Cerebellar cortex (tissue), 1 donor: ENCODE measurements at regions not wholly inside any gene's neighbourhood (a gene's known extent, or its start where the extent isn't known, plus 50 kb on each side); places are given as distances from the start of the nearest gene placed in this dataset.
A peak's percentile ranks its signal among the peaks of the same experiment; 100 is the strongest.
"Not testable (repeated sequence)": the region's sequence is repeated elsewhere in the genome, so short reads cannot be mapped to it uniquely, and the experiment has no call there.

Experiments
- DNase-seq: peaks from one replicate; pipeline ENCODE4 v3.0.0-alpha.2; 2015; ENCODE audit warnings: low spot score

DNA sequence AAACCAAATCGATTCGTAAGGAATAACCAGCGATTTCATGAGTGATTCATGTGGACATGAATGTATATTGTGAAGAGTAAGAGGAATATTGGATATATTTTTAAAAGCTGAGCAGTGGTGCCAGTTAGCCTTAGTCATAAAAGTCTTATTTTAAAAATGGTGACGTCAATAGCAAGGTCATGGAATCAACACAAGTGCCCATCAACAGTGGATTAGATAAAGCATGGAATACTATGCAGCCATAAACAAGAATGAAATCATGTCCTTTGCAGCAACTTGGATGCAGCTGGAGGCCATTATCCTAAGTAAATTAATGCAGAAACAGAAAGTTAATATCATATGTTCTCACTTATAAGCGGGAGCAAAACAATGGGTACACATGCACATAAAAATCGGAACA is 89.0 kb upstream of the STOX2 start:
- DNase-seq = no peak

DNA sequence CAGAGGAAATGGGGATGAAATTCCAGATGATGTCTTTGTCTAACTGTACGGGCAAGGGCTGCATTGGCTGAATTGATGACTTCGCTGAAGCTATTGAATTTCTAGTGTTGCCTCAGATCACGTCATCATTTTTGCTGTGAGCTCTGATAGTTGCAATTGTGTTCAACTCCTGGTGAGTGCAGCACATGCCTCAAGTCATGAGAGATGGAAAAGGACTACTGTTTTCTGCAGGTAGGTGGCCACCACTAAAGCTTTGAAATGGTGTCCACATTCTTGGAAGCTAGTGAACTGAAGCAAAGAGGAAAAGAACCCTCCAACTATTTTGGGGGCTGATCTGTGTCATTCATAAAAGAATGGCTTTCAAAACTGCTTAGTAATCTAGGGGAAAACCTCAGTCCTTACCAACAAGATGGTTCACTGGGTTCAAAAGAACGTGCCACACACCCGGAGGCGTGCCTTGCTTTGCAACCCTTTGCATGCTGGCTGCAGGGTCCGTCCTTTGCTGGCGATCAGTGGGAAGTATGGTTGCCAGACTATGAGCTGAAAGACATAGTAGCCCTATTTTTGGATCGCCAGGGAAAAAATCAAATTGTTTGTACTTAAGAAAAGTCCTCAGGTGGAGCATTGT is 88.1 kb upstream of the STOX2 start:
- no peak for DNase-seq

DNA sequence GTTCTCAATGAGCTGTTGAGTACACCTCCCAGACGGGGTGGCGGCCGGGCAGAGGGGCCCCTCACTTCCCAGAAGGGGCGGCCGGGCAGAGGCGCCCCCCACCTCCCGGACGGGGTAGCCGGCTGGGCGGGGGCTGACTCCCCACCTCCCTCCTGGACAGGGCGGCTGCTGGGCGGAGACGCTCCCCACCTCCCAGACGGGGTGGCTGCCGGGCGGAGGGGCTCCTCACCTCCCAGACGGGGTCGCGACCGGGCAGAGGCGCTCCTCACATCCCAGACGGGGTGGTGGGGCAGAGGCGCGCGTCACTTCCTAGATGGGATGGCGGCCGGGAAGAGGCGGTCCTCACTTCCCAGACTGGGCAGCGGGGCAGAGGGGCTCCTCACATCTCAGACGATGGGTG is 86.5 kb upstream of the STOX2 start:
- DNase-seq = not testable (repeated sequence)

- peak; percentile 61 for DNase-seq
These were observed 83.8 kb upstream of the STOX2 start for GRCh38 chr4:183821076-183821853.

DNA sequence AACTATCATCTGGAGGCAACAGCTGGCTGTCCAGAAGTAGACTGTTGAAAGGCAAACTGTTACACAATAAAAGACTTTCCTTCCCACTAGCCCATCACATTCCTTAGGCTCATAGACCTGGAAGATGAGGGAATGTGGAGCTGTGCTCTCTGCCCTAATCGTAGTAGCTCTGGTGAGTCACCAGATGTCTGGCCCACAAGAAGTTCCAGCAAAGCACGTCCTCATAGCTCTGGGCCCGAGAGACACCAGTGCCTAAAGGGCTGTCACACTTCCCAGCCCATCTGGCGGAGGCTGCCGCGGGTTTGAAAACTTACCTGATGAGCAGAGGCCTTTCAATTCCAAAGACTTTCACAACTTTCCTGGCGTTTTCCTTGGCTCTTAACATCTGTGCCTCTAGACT is 81.7 kb upstream of the STOX2 start:
- no peak for DNase-seq

DNA sequence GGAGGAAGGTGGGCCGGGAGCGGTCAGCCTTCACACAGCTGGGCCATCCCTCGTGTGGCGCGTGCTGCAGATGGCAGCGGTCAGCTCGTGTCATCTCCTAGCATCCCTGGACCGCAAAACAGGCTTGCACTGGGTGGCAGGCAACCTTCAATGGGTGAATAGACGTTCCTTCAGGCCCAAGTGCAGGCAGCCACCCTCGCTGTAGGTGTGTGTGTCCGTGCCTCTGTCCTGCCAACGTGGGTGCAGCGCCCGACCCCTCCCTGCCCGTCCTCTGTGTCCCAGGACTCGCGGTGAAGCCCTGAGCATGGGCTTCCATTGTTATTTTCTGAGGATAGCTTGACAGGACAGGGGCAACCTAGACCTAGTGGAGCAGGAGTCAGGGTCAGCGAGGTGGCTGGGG is 79.8 kb upstream of the STOX2 start:
- no peak for DNase-seq

- DNase-seq = no peak
These were observed 78.6 kb upstream of the STOX2 start for GRCh38 chr4:183826461-183826860.

DNA sequence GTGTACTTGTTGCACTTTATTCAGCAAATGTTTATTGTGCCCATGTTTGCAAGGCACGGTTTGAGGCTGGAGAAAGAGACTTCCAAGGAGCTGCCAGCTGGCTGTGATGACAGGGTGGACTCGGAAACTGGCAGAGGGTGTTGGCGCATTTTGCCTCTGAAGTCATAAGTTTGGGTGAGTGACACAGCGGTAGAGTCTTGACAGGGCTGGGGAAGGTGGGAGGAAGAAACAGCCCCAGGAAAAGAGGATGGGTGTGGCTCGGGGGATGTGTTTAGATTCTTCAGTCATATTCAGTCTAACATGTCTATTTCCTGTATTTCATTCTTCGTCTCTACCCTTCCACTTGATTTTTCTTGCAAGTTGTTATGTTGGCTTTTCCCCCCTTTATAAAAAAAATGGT is 77.0 kb upstream of the STOX2 start:
- DNase-seq = no peak

DNA sequence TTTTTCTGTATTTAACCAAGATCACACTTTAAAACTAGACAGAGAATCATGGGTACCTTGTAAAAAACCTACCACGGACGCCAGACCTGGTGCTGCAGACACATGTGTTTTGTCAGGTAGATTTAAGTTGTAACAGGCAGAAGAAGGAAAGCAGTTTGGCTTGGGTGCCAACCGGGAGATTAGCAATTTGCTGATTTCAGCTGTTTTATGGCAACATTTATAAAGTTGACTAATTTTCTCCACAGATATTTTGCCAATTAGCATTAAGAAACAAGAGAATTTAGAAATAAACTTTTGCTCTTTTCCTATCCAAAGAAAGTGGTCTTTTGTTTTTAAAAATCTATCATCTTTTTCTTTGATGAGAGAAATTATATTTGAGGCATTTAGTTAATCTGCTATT is 76.3 kb upstream of the STOX2 start:
- DNase-seq = no peak

- no peak for DNase-seq
These were observed 74.6 kb upstream of the STOX2 start for GRCh38 chr4:183830438-183830985.

- DNase-seq = no peak
These were observed 74.1 kb upstream of the STOX2 start for GRCh38 chr4:183831026-183831446.

DNA sequence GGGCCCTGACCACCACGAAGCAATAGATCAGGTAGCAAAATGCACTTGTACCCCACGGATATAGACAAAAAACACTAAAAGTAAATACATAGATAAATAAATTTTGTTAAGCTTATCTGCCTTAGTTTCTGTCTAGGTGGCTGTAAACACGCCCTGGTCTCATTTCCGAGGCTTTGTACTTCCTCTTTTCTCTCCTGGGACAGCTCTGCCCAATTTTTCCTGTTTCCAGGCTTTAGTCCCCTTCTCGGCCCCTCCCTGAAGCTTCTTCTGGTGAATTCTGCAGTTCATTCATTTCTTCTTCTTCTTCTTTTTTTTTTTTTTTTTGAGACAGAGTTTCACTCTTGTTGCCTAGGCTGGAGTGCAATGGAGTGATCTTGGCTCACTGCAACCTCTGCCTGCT is 73.4 kb upstream of the STOX2 start:
- DNase-seq = no peak

GRCh38 chr4:183832776-183833450 is 72.2 kb upstream of the STOX2 start:
- no peak for DNase-seq

GRCh38 chr4:183834252-183834651 is 70.9 kb upstream of the STOX2 start:
- DNase-seq = peak; percentile 15

DNA sequence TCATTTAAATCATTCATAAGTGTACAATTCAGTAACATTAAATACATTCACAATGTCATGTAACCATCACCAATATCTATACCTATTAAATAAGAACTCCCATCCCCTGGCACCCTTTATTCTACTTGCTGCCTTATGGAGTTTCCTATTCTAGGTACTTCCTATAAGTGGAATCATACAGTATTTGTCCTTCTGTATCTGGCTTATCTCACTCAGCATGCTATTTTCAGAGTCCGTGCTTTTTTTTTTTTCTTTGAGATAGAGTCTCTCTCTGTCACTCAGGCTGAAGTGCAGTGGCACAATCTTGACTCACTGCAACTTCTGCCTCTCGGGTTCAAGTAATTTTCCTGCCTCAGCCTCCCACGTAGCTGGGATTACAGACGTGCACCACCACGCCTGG is 67.9 kb upstream of the STOX2 start:
- no peak for DNase-seq

- peak; percentile 18 for DNase-seq
These were observed 66.0 kb upstream of the STOX2 start for GRCh38 chr4:183838987-183839712.

- peak; percentile 85 for DNase-seq
These were observed 64.8 kb upstream of the STOX2 start for GRCh38 chr4:183840311-183840710.

GRCh38 chr4:183841001-183841400 is 64.1 kb upstream of the STOX2 start:
- no peak for DNase-seq

GRCh38 chr4:183842129-183842528 is 63.0 kb upstream of the STOX2 start:
- DNase-seq = no peak

DNA sequence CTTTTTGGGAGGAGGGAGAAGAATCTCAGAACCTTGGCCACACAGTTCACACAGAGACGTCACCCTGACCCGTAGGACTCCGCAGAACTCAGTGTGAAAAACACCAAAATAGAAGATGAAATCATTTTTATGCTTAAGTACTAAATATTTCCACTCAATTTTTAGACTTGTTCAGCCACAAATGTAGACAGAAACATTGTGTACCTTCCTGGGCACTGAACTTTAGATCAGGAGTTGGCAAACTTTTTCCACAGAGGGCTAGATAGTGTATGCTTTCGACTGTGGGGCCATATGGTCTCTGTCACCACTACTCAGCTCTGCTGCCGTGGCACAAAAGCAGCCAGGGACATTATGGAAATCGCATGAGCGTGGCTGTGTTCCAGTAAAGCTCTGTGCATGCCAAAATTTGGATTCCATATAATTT is 61.8 kb upstream of the STOX2 start:
- no peak for DNase-seq

- no peak for DNase-seq
These were observed 58.2 kb upstream of the STOX2 start for GRCh38 chr4:183846951-183847350.

- DNase-seq = peak; percentile 36
These were observed 56.3 kb upstream of the STOX2 start for GRCh38 chr4:183848805-183849204.
